Activated naive CD4-positive, alpha-beta T cell treated with anti-CD3 and anti-CD28 coated beads, Interleukin-2, amount 50 U/mL, for 24 hours (primary cell): ENCODE measurements at regions not wholly inside any gene's neighbourhood (a gene's known extent, or its start where the extent isn't known, plus 50 kb on each side); places are given as distances from the start of the nearest gene placed in this dataset.

Experiments used
- H3K27ac Mint-ChIP-seq: one replicate; pipeline ENCODE4 v1.8.0; 2021; ENCODE audit warnings: mild to moderate bottlenecking, mixed read lengths
- H3K27me3 Mint-ChIP-seq: one replicate; pipeline ENCODE4 v1.8.0; 2021; ENCODE audit warnings: mixed read lengths
- H3K36me3 Mint-ChIP-seq: one replicate; pipeline ENCODE4 v1.8.0; 2021; ENCODE audit warnings: mixed read lengths
- H3K4me1 Mint-ChIP-seq: one replicate; pipeline ENCODE4 v1.8.0; 2021; ENCODE audit warnings: mixed read lengths
- H3K4me3 Mint-ChIP-seq: one replicate; pipeline ENCODE4 v1.8.0; 2021; ENCODE audit warnings: mild to moderate bottlenecking, mixed read lengths
- H3K9me3 Mint-ChIP-seq: one replicate; pipeline ENCODE4 v1.8.0; 2021; ENCODE audit warnings: mixed read lengths

GRCh38 chr11:115052601-115053000 is 374.3 kb downstream of the NXPE2 start:
- Mint-ChIP-seq H3K4me1 (no peaks in the 10 kb centered on the region), H3K9me3 (peaks cover 7% of the 10 kb centered on the region), H3K4me3 (no peak overlapping the region), H3K27me3 (no peaks in the 10 kb centered on the region), H3K27ac (no peak overlapping the region), H3K36me3 (no peaks in the 10 kb centered on the region)

GRCh38 chr11:115054570-115055538 is 376.5 kb downstream of the NXPE2 start:
- no peaks in the 10 kb centered on the region for H3K4me1 Mint-ChIP-seq
- H3K27me3 Mint-ChIP-seq = no peaks in the 10 kb centered on the region
- H3K4me3 Mint-ChIP-seq = no peak overlapping the region
- H3K9me3 Mint-ChIP-seq = peaks cover 7% of the 10 kb centered on the region
- H3K27ac Mint-ChIP-seq = no peak overlapping the region
- H3K36me3 Mint-ChIP-seq = no peaks in the 10 kb centered on the region

GRCh38 chr11:115056514-115056913 is 378.2 kb downstream of the NXPE2 start:
- H3K27me3 Mint-ChIP-seq = no peaks in the 10 kb centered on the region
- H3K4me3 Mint-ChIP-seq = no peak overlapping the region
- no peaks in the 10 kb centered on the region for H3K36me3 Mint-ChIP-seq

GRCh38 chr11:115060840-115061239 is 382.5 kb downstream of the NXPE2 start:
- peaks cover 7% of the 10 kb centered on the region for H3K9me3 Mint-ChIP-seq
- H3K27me3 Mint-ChIP-seq = no peaks in the 10 kb centered on the region
- no peak overlapping the region for H3K4me3 Mint-ChIP-seq
- H3K4me1 Mint-ChIP-seq = no peaks in the 10 kb centered on the region
- no peak overlapping the region for H3K27ac Mint-ChIP-seq
- no peaks in the 10 kb centered on the region for H3K36me3 Mint-ChIP-seq

More at GRCh38 chr11:115056514-115056913, 378.2 kb downstream of the NXPE2 start:
- Mint-ChIP-seq H3K9me3 (peaks cover 7% of the 10 kb centered on the region), H3K4me1 (no peaks in the 10 kb centered on the region), H3K27ac (no peak overlapping the region)

- no peaks in the 10 kb centered on the region for H3K9me3 Mint-ChIP-seq
- no peaks in the 10 kb centered on the region for H3K4me1 Mint-ChIP-seq
- no peak overlapping the region for H3K27ac Mint-ChIP-seq
- H3K27me3 Mint-ChIP-seq = no peaks in the 10 kb centered on the region
- no peaks in the 10 kb centered on the region for H3K36me3 Mint-ChIP-seq
- H3K4me3 Mint-ChIP-seq = no peak overlapping the region
Observed at GRCh38 chr11:115065314-115065713, 387.0 kb downstream of the NXPE2 start.

- no peaks in the 10 kb centered on the region for H3K27me3 Mint-ChIP-seq
- H3K9me3 Mint-ChIP-seq = no peaks in the 10 kb centered on the region
- H3K36me3 Mint-ChIP-seq = no peaks in the 10 kb centered on the region
- no peak overlapping the region for H3K4me3 Mint-ChIP-seq
- no peak overlapping the region for H3K27ac Mint-ChIP-seq
- H3K4me1 Mint-ChIP-seq = no peaks in the 10 kb centered on the region
Observed at GRCh38 chr11:115065830-115066664, 387.7 kb downstream of the NXPE2 start.

GRCh38 chr11:115067471-115067870 is 389.1 kb downstream of the NXPE2 start:
- Mint-ChIP-seq H3K4me3 (no peak overlapping the region), H3K27me3 (no peaks in the 10 kb centered on the region), H3K27ac (no peak overlapping the region)

GRCh38 chr11:115067900-115068530 is 389.7 kb downstream of the NXPE2 start:
- no peaks in the 10 kb centered on the region for H3K27me3 Mint-ChIP-seq
- no peaks in the 10 kb centered on the region for H3K4me1 Mint-ChIP-seq
- no peaks in the 10 kb centered on the region for H3K9me3 Mint-ChIP-seq
- no peak overlapping the region for H3K27ac Mint-ChIP-seq
- no peaks in the 10 kb centered on the region for H3K36me3 Mint-ChIP-seq
- H3K4me3 Mint-ChIP-seq = no peak overlapping the region

More at GRCh38 chr11:115067471-115067870, 389.1 kb downstream of the NXPE2 start:
- Mint-ChIP-seq H3K36me3 (no peaks in the 10 kb centered on the region), H3K9me3 (no peaks in the 10 kb centered on the region), H3K4me1 (no peaks in the 10 kb centered on the region)

- Mint-ChIP-seq H3K4me3 (no peak overlapping the region), H3K4me1 (no peaks in the 10 kb centered on the region), H3K27me3 (no peaks in the 10 kb centered on the region), H3K9me3 (no peaks in the 10 kb centered on the region), H3K27ac (no peak overlapping the region), H3K36me3 (no peaks in the 10 kb centered on the region)
Observed at GRCh38 chr11:115069599-115069998, 391.3 kb downstream of the NXPE2 start.

GRCh38 chr11:115075356-115075755 is 397.0 kb downstream of the NXPE2 start:
- Mint-ChIP-seq H3K36me3 (no peaks in the 10 kb centered on the region), H3K4me1 (no peaks in the 10 kb centered on the region), H3K27me3 (no peaks in the 10 kb centered on the region), H3K27ac (no peak overlapping the region), H3K4me3 (no peak overlapping the region), H3K9me3 (no peaks in the 10 kb centered on the region)

GRCh38 chr11:115077740-115078139 is 399.4 kb downstream of the NXPE2 start:
- no peaks in the 10 kb centered on the region for H3K4me1 Mint-ChIP-seq
- H3K9me3 Mint-ChIP-seq = no peaks in the 10 kb centered on the region
- H3K27me3 Mint-ChIP-seq = no peaks in the 10 kb centered on the region
- no peak overlapping the region for H3K4me3 Mint-ChIP-seq
- no peak overlapping the region for H3K27ac Mint-ChIP-seq
- H3K36me3 Mint-ChIP-seq = no peaks in the 10 kb centered on the region

GRCh38 chr11:115078461-115079438 is 400.4 kb downstream of the NXPE2 start:
- no peaks in the 10 kb centered on the region for H3K9me3 Mint-ChIP-seq
- H3K27me3 Mint-ChIP-seq = no peaks in the 10 kb centered on the region
- H3K4me1 Mint-ChIP-seq = no peaks in the 10 kb centered on the region
- H3K27ac Mint-ChIP-seq = no peak overlapping the region
- H3K36me3 Mint-ChIP-seq = no peaks in the 10 kb centered on the region
- no peak overlapping the region for H3K4me3 Mint-ChIP-seq

- H3K27me3 Mint-ChIP-seq = no peaks in the 10 kb centered on the region
- H3K4me1 Mint-ChIP-seq = no peaks in the 10 kb centered on the region
- H3K9me3 Mint-ChIP-seq = no peaks in the 10 kb centered on the region
- no peak overlapping the region for H3K4me3 Mint-ChIP-seq
- H3K36me3 Mint-ChIP-seq = no peaks in the 10 kb centered on the region
- no peak overlapping the region for H3K27ac Mint-ChIP-seq
Observed at GRCh38 chr11:115080923-115081680, 402.8 kb downstream of the NXPE2 start.

- H3K4me3 Mint-ChIP-seq = no peak overlapping the region
- H3K9me3 Mint-ChIP-seq = no peaks in the 10 kb centered on the region
- H3K4me1 Mint-ChIP-seq = no peaks in the 10 kb centered on the region
- no peaks in the 10 kb centered on the region for H3K27me3 Mint-ChIP-seq
- no peaks in the 10 kb centered on the region for H3K36me3 Mint-ChIP-seq
- no peak overlapping the region for H3K27ac Mint-ChIP-seq
Observed at GRCh38 chr11:115081972-115082371, 403.6 kb downstream of the NXPE2 start.
